ENCODE measurements at regions not wholly inside any gene's neighbourhood (a gene's known extent, or its start where the extent isn't known, plus 50 kb on each side); places are given as distances from the start of the nearest gene placed in this dataset.
"Not testable (repeated sequence)": the region's sequence is repeated elsewhere in the genome, so short reads cannot be mapped to it uniquely, and the experiment has no call there.

- no peak for DNase-seq (ENCODE audit: low read depth)
These were observed 142.4 kb downstream of the ZFP64 start for GRCh38 chr20:52049001-52049731.

GRCh38 chr20:52047811-52048764 is 143.5 kb downstream of the ZFP64 start:
- peak; percentile 41 for DNase-seq (ENCODE audit: low read depth)

DNA sequence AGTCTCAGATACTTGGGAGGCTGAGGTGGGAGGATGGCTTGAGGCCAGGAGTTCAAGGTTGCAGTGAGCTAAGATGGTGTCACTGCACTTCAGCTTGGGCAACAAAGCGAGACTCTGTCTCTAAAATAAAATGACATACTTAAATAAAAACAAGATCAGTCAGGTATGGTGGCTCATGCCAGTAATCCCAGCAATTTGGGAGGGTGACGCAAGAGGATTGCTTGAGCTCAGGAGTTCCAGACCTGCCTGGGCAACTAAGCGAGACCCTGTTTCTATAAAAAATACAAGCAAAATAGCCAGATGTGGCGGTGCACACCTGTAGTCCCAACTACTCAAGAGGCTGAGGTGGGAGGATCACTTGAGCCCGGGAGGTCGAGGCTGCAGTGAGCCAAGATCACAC is 149.6 kb downstream of the ZFP64 start:
- DNase-seq (ENCODE audit: low read depth): no peak

DNA sequence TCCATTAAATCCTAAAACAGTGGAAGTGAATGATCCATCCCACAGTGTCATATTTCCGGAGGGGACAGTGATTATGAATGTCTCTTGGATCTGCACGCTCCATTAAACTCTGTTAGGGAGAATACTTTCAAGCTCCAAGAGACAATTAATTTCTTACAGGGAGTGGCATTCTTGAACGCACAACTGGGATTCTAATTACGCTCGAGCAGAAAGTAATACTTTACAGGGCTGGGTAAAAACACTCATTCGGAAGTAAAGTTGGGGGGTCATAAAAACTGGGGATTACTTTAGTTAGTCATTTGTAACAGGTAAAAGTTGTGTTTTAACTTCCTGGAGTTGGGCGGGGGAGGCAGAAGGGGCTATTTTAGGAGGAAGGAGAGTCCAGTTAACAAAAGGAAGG is 151.8 kb downstream of the ZFP64 start:
- DNase-seq (ENCODE audit: low read depth): no peak

DNA sequence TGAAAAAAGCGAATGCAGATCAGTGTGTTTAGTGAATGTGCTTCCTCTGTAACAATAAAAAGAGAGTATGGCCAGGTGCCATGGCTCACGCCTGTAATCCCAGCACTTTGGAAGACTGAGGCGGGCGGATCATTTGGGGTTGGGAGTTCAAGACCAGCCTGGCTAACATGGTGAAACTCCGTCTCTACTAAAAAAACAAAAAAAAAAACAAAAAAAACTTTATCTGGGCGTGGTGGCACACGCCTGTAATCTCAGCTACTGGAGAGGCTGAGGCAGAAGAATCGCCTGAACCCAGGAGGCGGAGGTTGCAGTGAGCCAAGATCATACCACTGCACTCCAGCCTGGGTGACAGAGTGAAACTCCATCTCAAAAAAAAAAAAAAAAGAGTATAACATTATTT is 152.9 kb downstream of the ZFP64 start:
- DNase-seq (ENCODE audit: low read depth): not testable (repeated sequence)

DNA sequence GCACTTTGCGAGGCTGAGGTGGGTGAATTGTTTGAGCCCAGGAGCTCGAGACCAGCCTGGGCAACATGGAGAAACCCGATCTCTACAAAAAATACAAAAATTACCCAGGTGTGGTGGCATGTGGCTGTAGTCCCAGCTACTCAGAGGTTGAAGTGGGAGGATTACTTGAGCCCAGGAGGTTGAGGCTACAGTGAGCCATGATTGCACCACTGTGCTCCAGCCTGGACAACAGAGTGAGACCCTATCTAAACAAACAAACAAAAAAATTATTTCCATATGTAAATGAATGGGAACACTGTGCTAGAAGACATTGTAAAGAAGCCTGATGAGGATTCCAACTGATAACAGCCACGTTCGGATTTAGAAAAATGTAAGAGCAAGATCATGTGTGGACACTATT is 154.2 kb downstream of the ZFP64 start:
- no peak for DNase-seq (ENCODE audit: low read depth)

- DNase-seq (ENCODE audit: low read depth): no peak
These were observed 155.6 kb downstream of the ZFP64 start for GRCh38 chr20:52035977-52036376.

- no peak for DNase-seq (ENCODE audit: low read depth)
These were observed 156.1 kb downstream of the ZFP64 start for GRCh38 chr20:52035498-52035897.

DNA sequence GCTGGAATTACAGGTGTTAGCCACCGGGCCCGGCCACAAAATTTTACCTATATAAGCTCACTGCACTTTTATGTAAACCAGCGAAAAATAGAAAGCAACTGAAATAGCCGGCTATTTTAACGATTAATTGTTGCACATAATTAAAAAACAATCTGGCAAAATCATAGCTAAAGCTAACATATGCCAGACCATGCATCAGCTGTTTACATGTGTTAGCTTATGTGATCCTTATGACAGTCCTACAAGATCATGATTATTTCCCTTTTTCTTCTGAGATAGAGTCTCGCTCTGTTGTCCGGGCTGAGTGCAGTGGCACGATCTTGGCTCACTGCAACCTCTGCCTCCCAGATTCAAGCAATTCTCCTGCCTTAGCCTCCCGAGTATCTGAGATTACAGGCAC is 157.0 kb downstream of the ZFP64 start:
- DNase-seq (ENCODE audit: low read depth): no peak

- DNase-seq (ENCODE audit: low read depth): no peak
These were observed 158.3 kb downstream of the ZFP64 start for GRCh38 chr20:52033313-52033712.

DNA sequence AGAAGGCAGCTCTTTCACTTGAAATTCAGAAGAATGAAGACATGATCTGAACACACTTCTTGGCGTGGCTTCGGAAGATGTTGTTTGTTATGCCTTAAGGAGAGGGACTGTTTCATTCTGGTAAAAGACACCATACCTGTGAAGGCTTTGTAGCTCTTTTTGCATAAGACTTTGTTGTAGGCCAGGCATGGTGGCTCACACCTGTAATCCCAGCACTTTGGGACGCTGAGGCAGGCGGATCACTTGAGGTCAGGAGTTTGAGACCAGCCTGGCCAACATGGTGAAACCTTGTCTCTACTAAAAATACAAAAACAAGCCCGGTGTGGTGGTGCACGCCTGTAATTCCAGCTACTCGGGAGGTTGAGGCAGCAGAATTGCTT is 159.3 kb downstream of the ZFP64 start:
- DNase-seq (ENCODE audit: low read depth): not testable (repeated sequence)

DNA sequence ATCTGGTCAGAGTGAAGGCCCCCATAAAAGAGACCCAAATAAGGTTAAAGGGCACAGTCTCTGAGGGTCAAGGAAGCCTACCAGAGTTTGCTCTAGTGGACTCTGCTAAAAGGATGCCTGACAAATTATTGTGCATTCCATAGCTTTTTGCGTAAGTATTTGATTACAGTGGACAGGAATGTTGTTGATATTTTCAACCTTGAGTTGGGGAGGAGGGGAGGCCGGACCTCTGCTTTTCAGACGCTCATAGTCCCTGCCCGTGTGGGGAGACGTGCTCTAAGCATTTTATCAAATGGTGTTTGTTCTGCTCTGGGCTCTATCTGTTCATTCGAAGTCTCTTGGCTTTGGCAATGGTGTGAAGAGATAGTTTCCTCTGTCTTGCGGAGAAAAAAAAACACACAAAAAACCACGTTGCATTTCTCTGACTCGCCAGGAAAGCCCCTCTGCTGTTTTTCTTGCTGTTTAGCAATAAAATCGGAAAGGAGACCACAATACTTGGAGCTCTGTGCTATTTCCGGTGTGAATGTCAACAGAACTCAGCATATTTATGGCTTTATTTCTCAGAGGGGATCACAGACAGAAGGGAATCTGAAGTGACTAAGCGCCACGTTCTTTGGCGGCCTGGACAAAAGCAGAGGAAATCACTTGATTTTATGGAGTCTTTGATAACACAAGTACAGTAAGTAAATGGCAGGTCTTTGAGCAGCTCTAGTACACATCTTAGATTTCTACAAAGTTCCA is 159.8 kb downstream of the ZFP64 start:
- no peak for DNase-seq (ENCODE audit: low read depth)

- no peak for DNase-seq (ENCODE audit: low read depth)
These were observed 160.4 kb downstream of the ZFP64 start for GRCh38 chr20:52031206-52031562.

DNA sequence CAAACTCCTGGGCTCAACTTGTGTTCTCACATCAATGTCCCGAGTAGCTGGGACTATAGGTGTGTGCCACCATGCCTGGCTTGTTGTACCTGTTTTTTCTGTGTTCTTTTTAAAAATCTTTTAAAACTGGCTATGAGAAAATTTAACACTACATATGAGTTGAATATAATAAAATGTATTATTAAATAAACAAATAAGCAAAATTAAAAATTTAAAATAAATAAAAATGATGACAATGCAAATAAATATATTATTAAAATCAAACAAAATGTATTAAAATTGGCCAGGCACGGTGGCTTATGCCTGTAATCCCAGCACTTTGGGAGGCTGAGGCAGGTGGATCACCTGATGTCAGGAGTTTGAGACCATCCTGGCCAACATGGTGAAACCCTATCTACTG is 162.4 kb downstream of the ZFP64 start:
- DNase-seq (ENCODE audit: low read depth): not testable (repeated sequence)

DNA sequence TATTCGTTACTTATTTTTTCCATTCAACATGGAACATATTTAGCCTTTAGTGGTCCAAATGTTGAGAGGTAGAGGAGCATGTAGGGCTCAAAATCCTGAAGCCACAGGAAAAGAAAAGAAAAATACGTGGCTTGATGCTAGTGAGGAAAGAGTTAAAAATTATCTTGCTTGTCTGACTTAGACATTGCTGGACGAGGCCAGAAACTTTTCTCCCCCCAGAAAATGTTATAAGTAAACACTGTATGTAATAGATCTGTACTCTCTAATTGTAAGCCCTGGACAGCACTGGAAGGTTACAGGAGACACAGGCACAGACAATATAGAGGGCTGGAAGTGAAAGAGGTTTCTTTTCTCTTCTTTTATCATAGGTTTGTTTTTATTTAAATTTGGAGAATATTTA is 165.6 kb downstream of the ZFP64 start:
- no peak for DNase-seq (ENCODE audit: low read depth)

DNA sequence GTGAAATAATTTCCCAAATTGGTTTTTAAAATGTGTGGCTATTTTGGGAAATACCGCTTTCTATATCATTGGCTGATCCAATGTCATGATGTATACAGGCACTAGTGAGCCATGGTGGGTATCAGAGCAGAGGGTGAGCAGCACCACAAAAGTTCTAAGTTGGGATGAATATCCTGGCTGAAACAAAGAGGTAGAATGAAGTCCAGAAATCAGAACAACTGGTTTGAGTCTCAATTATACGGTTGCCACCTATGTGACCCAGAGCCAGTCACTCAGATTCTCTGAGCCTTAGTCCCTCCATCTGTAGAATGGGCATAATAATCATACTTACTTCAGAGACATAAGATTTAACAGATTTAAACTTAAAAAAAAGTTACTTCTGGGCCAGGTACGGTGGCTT is 172.3 kb downstream of the ZFP64 start:
- no peak for DNase-seq (ENCODE audit: low read depth)

GRCh38 chr20:52017669-52018317 is 173.8 kb downstream of the ZFP64 start:
- no peak for DNase-seq (ENCODE audit: low read depth)

DNA sequence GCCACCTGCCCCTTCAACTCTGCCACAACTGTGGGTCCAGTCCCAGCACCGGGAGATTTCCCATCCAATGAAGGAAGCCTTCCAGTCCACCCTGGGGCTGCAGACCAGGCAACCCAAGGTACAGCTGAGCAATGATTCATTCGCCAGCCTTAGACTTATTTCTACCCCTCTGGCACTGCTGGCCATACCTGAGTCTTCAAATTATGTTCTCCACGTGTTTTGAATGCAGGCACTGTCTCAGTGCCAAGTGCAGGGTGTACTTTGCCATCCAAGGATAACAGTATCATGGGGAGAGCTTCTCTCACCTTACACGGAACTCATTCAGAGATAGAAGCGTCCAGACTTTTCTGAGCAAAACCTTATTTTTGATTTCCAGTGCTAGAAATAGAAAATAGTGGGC is 175.6 kb downstream of the ZFP64 start:
- DNase-seq (ENCODE audit: low read depth): no peak

DNA sequence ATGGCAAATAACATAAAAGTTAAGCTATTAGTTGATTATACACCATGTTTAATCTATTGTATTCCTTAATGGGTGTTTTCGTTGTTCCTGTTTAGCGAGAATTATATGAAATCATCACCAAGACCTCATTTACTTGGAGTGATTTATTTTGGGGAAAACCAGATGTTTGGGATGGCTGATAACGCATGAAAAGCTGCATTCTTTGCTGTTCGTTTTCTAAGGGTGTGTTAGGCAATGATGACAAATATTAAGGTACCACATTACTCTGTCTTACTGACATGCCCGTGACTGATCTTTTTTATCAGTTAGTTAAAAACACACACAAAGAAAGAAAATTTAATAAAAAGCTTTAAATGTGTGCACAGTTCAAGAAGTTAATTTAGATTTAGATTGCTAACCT is 176.4 kb downstream of the ZFP64 start:
- DNase-seq (ENCODE audit: low read depth): no peak

- DNase-seq (ENCODE audit: low read depth): no peak
These were observed 179.5 kb downstream of the ZFP64 start for GRCh38 chr20:52012079-52012478.

- no peak for DNase-seq (ENCODE audit: low read depth)
These were observed 180.5 kb downstream of the ZFP64 start for GRCh38 chr20:52011093-52011492.

DNA sequence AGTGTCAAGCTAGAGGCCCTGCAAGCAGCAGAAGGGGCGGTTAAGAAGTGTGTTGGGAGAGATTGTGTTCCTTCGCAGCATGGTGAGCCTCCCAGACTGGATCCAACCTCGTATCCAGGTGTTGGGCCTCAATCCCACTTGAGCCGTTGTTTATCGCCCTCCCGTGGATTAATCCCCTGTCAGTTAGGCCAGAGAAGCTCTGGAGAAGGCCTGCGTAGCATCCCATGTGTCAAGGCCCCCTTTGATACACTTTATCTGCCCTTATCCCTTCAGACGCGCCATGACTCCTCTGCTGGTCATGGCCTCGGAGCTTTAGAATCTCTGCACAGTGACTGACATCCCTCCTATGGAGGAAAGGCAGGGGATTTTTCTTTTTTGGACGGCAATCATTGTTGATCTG is 181.0 kb downstream of the ZFP64 start:
- no peak for DNase-seq (ENCODE audit: low read depth)
